GM21381 (cell line): ENCODE measurements at regions not wholly inside any gene's neighbourhood (a gene's known extent, or its start where the extent isn't known, plus 50 kb on each side); places are given as distances from the start of the nearest gene placed in this dataset.

ENCODE experiments used
- ATAC-seq: cut with Tn5 transposase; IDR thresholded peaks from one replicate; pipeline ENCODE4 v1.9.1; 2021; ENCODE audit warnings: mild to moderate bottlenecking, moderate library complexity; ENCODE audit not compliant: unreplicated experiment

DNA sequence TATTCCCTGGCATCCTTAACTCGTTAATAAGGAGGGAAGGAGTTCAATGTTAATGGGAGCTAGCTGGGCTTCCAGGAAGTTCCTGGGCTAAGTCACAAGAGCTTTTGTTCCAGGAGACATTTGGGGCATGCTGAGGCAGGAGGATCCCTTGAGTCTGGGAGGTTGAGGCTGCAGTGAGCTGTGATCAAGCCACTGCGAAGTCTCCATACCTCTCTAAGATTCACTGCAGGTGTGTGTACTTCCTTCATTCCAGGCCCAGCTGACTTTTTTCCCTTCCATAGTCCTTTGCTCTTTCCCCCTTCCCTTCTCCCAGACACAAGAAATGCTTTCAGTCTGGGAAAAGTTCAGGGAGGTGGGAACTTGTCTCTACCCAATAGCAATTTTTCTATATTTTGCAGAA lies 489.8 kb downstream of the NPIPA7 start:
- no peak for ATAC-seq

DNA sequence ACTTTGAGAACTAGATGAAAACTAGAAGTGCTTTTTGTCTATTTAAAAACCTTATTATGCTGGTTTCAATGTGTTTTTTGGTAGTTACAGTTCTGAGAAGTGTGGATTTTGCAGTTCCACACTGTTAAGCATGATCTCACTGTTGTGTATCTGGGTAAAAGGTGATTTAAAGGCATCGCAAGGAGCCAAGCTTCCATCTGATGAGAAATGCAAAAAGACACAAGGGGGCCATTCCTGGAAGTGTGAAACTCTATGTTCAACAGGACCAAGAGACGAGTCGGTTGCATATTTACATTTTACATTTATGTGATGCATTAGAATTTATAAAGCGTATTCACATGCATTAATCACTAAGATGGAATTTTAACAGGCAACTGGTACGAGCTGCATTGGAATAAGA lies 490.8 kb downstream of the NPIPA7 start:
- ATAC-seq: no peak

DNA sequence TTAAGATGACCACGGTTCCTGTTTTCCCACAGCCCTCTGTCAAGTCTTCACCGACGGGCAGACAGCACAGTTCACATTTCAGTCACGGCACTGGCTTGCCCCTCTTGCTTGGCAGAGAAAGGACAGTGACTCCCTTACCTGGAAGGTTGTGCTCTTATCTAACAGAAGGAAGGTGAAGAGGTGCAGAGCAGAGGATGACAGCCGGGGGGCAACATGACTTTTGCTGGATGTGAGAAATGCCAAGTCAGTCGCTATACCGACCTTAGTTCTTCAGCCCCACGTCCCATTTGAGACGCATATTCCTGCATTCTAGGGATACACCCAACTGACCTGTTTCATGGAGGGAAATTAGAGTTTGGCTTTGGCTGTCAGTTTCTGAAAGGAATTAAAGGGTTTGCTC lies 492.3 kb downstream of the NPIPA7 start:
- ATAC-seq: no peak

DNA sequence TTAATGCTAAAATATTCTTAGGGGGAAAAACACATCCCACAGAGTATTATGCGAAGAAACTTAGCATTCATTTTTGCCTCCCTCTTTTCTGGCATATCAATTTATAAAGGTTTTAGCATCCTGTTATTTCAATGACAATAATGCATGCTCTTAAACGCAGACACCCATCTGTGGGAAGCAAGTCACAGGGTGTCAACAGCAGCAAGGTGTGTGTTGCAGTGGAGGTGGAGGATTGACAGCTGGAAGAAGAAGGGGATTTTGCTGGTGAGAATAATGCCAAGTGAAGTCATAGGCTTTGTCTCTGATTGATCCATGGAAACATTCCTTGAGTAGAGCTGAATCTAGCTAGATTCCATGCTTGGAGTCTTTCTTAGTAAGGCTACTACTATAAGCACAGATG lies 498.1 kb downstream of the NPIPA7 start:
- no peak for ATAC-seq

DNA sequence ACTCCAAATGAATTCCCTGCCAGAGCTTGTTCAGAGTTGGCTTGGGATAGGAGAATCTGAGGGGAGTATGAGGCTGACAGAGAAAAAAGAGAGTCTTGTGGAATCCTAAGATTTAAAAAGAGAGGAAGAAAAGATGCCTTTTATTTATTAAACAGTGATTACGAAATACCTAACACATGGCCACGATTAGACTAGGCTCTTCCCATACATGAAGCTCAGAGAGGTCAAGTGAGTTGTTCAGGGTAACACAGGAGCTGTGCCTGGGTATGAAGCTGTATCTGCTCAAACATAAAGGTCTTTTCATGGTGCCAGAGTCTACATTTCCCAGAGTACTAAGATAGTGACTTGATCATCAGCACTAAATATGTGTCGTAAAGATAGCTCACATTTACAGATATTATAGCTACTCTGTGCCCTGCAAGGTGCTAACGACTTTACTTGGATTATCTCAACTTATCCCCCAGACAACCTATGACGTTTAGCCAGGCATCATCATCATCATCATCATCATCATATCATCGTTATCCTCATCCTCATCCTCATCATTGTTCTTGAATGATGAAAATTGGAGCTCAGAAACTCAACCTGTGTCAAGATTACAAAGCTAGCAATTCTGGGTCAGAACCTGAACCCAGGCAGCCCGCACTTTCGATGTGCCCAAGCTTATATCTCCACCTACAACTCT lies 500.8 kb downstream of the NPIPA7 start:
- no peak for ATAC-seq

DNA sequence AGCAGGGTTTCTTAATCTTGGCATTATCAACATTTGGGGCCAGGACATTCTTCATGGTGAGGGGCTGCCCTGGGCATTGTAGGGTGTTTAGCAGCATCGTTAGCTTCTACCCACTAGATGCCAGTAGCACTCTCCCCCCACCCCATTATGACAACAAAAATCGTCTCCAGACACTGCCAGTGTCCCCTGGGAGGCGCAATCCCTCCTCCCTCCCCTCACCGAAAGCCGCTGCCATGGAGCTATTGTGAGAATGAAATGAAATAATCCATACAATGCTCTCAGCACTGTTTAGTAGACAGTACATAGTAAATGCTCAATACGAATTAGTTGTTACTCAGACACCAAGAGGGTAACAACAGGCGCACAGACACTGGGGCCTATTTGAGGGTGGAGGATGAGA lies 502.9 kb downstream of the NPIPA7 start:
- no peak for ATAC-seq

DNA sequence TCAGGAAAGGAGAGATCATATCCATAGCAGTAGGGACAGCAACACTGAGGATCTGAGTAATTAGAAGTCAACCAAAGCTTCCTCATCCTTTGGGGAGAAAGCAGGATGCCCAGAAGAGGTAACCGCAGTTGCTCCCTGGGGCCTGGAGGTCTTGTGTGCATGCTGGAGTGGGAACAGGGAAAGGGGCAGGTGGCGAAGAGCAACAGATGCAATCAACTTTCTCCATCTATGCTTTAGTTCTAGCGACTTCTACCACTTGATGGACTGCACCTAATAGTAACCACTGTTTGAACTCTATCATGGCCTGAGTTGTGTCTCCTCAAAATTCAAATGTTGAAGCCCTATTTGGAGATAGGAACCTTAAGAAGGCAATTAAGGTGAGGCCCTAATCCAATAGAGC lies 503.8 kb downstream of the NPIPA7 start:
- no peak for ATAC-seq

DNA sequence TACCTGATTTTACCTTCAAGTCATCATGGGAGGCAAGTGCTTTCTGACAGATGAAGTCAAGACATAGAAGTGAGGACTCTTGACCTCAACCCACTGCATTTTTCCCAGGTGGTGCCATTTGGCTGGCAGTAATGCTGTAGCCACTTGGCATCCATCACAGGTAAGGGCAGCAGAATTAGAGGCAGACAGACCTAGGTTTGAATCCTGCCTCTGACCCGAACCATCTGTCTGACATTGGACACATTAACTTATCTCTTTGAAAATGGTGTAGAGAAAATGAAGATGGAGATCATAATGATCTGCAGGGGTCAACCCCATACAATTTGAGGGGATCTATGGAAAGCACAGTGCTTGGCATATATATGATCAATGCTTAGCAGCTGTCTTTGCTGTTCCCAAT lies 505.5 kb downstream of the NPIPA7 start:
- ATAC-seq: no peak

DNA sequence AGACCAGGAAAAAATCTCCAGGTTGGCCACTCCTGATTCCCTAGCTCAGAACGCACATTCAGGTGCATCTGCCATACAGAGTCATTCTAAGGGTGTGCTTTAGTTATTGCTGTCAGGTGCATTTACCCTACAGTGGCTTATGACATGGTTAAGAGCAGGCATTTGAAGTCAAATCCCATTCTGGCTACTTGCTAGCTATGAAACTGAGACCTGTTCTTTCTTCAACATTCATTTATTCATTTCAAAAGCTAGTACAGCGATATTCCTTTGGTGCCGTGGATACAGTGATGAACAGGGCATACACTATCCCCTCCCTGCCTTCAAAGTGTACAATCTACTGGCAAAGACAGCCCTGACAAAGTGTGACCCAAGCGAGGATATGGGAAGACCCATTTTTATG lies 508.3 kb downstream of the NPIPA7 start:
- ATAC-seq: no peak

DNA sequence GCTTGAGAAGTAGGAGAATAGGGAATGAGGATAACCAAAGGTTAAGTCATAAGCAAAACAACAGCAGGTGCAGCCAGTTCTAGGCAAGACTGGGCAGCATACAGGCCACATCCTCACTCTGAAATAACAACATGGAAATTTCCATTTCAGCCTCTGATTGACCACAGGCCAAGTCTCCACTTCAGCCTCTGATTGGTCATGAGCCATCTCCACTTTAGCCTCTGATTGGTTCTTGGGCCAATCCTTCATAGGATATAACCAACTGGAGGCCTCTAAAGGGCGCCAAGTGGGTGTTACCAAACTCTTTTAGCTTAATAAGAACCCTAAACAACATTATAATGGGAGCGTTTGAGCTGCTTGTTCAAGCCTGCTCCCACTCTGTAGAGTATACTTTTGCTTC lies 512.0 kb downstream of the NPIPA7 start:
- ATAC-seq: no peak

DNA sequence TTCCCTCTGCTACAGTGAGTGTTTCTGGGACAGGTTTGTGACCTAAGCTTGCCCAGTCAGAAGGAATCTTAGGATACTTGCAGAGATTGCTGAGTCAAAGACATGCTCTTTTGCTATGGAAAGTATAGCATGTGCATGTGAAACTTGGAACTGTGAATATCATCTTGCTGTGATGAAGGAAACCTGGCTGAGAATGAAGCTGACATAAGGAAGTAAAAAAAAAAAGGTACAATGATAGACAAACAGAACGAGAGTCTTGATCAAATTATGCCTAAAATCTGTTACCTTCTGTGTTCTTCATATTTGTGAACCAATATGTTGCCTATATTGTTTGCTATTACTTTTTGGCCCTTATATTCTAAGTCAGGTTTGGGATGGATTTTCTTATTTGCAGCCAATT lies 525.7 kb downstream of the NPIPA7 start:
- no peak for ATAC-seq

DNA sequence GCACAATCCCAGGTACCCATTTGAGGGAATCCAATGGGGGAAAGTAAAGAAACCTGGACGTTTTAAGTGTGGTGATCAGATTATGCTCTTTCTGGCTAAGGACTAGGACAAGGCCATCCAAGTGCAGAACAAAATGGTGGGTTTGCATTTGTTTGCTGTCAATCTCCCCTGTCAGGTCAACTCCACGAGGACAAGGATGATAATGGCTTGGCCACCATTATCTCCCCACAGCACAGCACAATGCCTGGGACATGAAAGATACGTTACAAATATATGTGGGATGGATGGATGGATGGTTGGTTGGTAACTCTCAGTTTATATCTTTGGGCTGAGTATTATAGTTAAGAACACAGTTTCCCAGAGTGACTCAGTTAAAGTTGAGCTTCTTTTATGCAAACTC lies 526.9 kb downstream of the NPIPA7 start:
- ATAC-seq: no peak

DNA sequence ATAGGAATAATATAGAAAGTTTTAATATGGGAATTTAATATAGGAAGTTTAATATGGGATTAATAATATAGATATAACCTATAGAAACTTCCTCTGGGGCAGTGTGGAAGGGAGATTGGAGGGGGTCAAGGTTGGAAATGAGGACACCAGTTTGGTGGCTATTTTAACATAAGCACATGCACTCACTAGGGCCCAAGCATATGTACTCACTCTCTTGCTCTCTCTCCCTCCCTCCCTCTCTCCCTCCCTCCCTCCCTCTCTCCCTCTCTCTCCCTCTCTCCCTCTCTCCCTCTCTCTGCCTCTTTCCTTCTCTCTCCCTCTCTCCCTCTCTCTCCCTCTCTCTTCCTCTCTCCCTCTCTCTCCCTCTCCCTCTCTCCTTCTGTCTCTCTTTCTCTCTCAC lies 528.1 kb downstream of the NPIPA7 start:
- no peak for ATAC-seq

DNA sequence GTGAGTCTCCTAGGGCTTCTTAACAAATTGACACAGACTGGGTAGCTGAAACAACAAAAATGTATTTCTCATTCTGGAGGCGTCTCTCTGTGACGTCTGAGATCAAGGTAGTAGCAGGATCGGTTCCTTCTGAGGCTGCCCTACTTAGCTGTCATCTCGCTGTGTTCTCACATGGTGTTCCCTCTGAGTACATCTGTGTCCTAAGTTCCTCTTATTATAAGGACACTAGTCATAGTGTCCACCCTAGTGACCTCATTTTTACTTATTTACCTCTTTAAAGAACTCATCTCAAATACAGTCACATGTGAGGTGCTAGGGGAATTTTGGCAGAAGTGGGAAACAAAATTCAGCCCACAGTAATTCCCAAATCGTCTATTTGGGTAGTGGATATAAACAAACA lies 529.1 kb downstream of the NPIPA7 start:
- ATAC-seq: no peak

DNA sequence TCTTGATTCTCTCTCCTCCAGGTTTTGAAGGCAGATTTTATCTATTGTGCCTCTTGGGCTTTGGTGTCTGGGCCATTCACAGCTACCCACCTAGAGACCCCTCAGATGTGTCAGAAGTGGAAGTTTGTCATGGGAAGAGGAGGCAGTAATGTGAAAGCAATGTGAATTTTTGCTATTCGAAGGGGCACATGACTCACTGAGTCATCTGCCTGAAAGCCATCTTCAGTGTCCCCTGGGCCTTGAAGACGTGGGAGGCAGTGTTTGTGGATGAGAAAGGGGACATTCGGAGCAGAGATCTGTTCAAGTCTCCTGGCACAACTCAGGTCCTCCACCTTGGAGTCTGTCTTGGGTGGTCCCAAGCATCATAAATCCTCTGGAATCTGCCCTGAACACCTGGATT lies 530.2 kb downstream of the NPIPA7 start:
- no peak for ATAC-seq

DNA sequence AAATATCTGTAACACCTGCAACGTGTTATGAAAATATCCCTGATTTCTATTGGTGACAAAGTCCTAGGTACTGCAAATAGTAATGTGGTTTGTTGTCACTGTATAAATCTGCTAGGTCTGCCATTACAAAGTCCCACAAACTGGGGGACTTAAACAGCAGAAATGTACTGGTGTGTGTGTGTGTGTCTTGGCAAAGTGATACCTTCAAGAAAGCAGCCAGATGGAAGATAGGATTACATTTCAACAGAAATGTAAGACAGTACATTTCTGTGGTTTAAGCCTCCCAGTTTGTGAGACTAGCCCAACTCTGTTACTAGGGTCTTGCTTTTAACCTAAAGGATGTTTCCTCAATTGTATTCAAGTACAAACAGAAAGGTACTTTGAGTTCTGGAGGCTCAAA lies 531.7 kb downstream of the NPIPA7 start:
- no peak for ATAC-seq

DNA sequence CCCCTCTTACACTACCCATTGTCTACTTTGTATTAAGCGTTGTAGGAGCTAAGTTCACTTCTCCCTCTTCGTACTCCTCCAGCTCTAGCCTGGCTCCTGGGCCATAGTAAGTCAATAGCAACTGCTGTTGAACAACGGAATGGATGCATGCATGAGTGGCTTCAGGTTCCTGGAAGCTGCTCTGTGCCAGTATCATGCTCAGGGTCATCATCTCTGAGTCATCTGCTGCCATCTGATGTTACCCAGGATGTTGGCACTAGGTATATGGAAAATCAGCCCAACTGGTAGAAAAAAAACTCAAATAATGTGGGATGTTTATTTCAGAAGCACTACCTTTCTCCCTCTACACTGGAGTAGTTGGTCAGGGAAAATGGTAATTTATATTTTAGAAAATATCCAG lies 536.8 kb downstream of the NPIPA7 start:
- ATAC-seq: no peak

DNA sequence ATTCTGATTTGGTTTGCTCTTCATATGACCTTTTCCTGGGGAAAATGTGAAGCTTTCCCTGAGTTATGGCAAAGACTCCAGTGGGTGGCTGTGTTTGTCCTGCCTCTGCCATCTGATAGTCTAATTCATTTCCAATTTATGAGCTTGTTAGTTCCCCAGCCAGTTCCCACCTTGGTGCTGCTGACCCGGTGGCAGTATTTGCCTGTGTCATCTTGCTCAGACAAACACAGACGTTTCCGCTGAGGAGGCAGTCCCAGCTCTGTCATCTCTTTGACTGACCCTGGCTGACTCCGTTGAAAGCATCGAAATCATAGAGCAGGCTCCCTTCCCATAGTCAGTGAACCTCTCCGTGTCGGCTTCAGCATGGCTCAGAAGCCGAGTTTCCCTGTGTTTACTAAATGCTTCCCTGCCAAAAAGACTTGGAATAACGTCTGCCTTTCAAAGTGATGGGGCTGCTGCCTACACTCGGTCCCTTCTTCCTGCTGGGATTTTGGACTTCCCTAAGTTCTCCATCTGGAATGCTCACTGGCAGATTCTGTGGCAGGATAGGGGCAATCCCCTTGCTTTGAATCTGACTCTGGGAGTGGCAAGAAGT lies 538.3 kb downstream of the NPIPA7 start:
- ATAC-seq: no peak

DNA sequence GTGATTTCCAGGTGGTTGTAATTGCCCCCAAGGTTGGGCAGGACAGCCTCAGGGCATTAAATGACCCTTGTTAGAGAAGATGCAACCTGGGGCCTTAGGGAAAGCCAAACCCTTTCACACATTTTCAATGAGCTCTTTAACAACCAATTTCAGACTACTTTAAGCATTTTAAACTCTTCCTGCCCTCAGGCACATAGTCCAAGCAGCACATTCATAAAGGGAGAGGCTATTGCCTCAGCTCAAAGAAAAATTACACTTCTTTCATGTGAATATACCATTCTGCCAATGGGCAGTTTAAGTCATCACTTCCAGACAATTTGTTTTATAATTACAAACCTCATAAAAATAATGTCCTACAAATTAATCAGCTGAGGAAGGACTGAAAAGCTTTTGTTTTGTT lies 544.5 kb downstream of the NPIPA7 start:
- ATAC-seq: no peak

DNA sequence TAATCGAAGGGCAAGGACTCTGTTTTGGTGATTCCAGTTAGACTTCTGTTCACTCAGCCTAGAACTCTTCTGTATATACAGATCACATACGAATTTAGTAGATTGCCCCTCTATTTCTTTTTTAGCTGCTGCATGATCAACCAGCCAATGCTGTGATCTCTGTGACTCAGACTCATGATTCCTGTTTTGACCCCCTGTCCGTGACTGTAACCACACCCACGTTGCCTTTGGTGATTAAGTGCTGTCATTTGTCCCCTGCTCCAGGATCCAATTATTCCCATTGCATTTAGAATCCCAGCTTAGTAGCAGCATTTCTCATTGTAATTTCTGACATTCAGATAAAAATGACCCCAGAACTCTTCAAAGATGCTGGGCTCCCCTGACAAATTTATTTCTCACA lies 545.7 kb downstream of the NPIPA7 start:
- no peak for ATAC-seq

DNA sequence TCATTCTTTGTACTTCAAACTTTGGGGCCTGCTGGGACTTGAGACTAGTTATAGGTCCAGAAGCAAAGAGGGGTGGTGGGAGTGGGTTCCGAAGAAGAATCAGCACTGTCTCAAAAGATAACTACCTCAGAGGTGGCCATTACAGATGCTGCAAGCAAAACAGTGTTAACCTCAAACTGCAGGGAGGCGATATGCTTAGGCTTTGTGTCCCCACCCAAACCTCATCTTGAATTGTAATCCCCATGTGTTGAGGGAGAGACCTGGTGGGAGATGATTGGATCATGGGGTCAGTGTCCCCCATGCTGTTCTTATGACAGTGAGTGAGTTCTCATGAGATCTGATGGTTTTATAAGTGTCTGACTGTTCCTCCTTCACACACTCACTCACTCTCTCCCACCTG lies 545.3 kb downstream of the XYLT1 start:
- no peak for ATAC-seq

DNA sequence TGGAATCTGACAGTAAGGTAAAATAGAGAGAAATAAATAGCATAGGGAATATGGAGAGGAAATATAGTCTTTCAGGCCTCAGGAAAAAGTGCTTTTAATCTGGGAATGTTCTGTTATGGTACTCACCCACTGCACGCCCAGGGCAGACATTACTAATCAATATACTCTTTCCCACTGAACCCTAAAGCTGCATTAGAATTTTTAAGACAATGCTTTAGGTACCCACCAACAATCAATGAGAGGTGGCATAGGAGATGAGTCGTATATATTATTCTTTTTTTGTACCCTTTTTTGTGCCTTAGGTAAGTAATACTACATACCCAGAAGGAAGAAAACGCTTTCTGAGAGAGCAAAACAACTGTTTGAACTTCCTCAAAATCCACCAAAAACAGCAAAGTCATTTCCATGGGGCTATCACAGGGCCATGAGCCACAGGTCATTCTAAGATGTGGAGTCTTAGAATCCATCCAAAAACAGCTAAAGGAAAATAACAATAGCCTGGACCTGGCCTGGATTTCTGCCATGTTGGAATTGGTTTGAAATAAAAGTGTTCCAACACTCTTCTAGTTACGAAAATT lies 542.1 kb downstream of the XYLT1 start:
- ATAC-seq: no peak
